Hematopoietic multipotent progenitor cell treated with erythropoietin and hydrocortisone succinate and interleukin-3 and kit ligand, for 8 days (in vitro differentiated cells): ENCODE measurements at regions not wholly inside any gene's neighbourhood (a gene's known extent, or its start where the extent isn't known, plus 50 kb on each side); places are given as distances from the start of the nearest gene placed in this dataset.

Experiments used
- DNase-seq: peaks from one replicate; pipeline ENCODE4 v3.0.0-alpha.2; 2015

DNA sequence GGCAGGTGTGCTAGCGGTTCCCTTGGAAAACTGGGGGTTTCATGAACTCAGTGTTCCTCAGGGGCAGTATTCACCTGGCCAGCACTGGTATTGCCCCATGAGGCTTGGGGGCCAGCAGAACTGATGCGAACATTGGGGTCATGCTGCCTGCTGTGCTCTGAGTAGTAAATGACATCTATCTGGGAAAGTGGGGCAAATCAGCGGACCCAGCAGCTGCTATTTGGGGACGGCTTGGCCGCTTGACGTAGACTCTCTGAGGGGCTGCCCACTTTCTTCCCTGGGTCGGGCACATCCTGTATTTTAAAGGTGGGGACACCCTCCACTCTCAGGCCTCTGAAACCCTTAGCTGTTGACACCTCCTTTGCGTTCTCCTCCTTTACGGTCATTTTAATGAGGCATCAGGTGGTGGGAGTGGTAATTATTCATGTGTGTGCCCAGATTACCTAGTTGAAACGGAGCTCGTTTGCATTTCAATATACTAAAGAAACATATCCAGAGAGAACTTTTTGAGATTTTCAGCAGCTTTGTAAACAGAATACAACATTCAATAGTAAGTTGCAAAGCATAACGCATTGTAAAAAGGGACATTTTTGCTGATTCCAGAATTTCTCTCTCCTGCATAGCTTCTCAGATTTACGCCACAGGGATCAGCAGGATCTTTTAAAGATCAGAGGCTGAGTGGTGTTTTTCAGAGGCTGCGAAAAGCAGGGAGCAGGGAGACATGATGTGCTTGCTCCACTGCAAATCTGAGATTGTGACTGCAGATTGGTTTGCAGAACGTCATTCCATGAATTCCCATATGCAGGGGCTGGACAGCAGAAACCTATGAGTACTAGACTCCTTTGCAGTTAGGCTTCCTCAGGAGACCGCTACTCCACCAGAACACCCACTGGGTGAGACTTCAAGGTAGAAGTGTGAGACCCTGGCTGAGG, 56.8 kb upstream of the ZFR start:
- no peak for DNase-seq

DNA sequence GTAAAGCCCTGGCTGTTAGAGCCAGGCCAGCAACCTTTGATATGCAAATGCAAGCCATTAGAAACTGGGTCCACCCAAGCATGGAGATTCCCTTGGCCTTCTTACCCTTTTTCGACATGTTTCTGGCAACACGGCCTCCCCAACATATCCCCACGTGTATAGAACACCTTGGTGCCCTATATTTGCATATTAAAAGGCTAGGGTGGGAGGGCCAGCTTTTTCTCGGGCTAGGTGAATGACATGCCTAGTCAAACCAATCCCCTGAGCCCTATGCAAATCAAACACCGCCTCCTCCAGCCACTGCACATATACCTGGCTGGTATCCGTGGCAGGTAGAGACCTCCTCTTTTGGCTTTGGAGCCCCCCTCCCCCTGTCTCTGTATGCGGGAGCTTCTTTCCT, 55.6 kb upstream of the ZFR start:
- DNase-seq, result no peak

DNA sequence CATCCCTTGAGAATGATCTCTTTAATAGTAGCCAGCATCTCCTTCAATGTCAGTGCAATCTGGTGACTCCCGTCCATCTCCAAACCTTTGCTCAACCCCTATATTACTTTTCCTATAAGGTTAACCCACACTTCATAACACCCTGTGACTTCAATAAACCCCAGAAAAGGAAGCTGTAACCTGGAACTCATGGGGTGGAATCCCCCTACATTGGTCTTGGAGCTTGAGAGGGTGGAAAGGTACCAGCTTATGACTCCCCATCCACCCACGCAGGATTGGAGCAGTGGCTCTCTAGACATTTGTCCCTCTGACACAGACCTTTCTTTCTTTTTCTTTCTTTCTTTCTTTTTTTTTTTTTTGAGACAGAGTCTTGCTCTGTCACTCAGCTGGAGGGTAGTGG, 54.7 kb upstream of the ZFR start:
- no peak for DNase-seq

DNA sequence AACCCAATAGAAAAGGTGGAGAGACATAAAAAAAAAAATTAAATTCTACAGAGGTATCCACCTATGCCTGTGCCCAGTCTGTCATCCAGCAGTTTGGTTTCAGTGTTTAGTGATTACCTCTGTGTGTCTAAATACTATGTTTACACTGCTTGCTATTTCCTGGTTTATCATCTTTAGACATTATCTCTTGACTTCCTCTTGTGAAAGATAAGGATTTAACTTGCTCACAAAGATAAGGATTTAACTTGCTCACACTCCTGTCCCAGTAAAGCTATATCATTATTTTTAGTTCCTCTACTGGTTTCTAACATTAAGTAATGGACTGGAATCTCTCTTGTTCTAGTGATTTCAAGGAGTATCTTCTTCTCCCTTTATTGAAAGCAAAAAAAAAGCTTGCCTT, 53.9 kb upstream of the ZFR start:
- no peak for DNase-seq

DNA sequence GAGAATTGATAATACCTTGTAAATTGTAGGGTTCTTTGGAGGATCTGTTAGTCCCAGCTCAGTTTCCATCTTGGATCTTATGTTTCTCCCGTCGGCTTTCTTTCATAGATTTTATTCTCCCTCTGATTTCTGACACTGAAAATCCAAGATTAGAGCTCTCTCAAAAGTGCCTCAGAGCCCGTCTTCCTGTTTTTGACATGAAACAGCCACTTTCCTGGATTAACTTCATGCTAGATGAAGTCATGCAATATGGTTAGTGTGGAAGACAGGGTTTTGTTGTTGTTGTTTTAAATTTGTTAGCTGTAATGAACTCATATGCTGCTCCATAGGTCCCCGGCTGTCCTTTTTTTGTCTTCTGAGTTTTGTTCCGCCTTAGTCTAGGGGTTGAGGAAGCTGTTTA, 51.6 kb upstream of the ZFR start:
- no peak for DNase-seq

DNA sequence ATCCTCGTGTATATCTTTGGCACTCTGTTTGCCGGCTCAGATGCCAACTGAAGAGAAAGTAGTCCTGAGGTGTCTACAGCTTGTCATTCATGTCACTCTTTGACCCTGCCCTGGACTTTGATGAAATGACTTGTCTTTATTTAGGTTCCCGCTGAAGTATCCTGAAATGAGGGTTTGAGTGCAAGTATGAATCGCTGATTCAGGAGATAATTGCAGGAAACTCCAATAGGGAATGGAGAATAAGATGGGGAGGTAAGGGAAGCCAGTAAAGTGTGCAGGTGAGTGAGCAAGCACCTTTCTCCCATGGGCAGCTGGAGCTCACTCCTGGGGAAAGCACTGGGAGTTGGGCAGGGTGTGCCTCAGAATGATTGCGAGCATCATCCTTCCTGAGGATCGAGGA, 50.3 kb upstream of the ZFR start:
- no peak for DNase-seq
